OCI-LY3 (cell line): ENCODE measurements at regions not wholly inside any gene's neighbourhood (a gene's known extent, or its start where the extent isn't known, plus 50 kb on each side); places are given as distances from the start of the nearest gene placed in this dataset.

ENCODE experiments used
- H2AFZ ChIP-seq: fragments of 200-600, 300-600 bp; shearing (Covaris generic); 2 replicates; pipeline ENCODE4 v1.6.0; 2014; ENCODE audit warnings: antibody characterized with exemption, low read depth, low read length
- H3K27ac ChIP-seq: fragments of 200-600, 300-600 bp; sonication (generic); 2 replicates; pipeline ENCODE4 v1.5.1; 2014; ENCODE audit warnings: mild to moderate bottlenecking, low read length, moderate library complexity, mixed read lengths
- H3K27me3 ChIP-seq: fragments of 200-600, 300-600 bp; sonication (generic); 2 replicates; pipeline ENCODE4 v1.6.1; 2014; ENCODE audit warnings: low read depth, low read length, mixed read lengths
- H3K36me3 ChIP-seq: fragments of 200-600, 300-600 bp; sonication (generic); replicated peaks from 2 replicates; pipeline ENCODE3; 2014; ENCODE audit warnings: low read depth, low read length, mixed read lengths
- H3K4me1 ChIP-seq: fragments of 300-600, 200-600 bp; sonication (generic); 2 replicates; pipeline ENCODE4 v1.6.1; 2014; ENCODE audit warnings: low read length, mixed read lengths
- H3K4me2 ChIP-seq: fragments of 200-600, 300-600 bp; sonication (generic); 2 replicates; pipeline ENCODE4 v1.6.1; 2014; ENCODE audit warnings: low read length, mixed read lengths
- H3K4me3 ChIP-seq: fragments of 300-600, 200-600 bp; sonication (generic); 2 replicates; pipeline ENCODE4 v1.5.1; 2014; ENCODE audit warnings: antibody characterized with exemption, mild to moderate bottlenecking, low read length, moderate library complexity
- H3K79me2 ChIP-seq: fragments of 300-600, 200-600 bp; shearing (Covaris generic); 2 replicates; pipeline ENCODE4 v1.6.1; 2014; ENCODE audit warnings: mild to moderate bottlenecking, low read length, mixed read lengths
- H3K9ac ChIP-seq: fragments of 300-600, 200-600 bp; shearing (Covaris generic); 2 replicates; pipeline ENCODE4 v1.6.0; 2014; ENCODE audit warnings: mild to moderate bottlenecking, low read length, moderate library complexity
- H3K9me3 ChIP-seq: fragments of 200-600, 300-600 bp; shearing (Covaris generic); 2 replicates; pipeline ENCODE4 v1.6.1; 2014; ENCODE audit warnings: low read length, mixed read lengths; ENCODE audit not compliant: insufficient read depth
- H4K20me1 ChIP-seq: fragments of 200-600, 300-600 bp; sonication (generic); 2 replicates; pipeline ENCODE4 v1.6.1; 2016; ENCODE audit warnings: low read length, mixed read lengths; ENCODE audit not compliant: insufficient read depth
- EZH2phosphoT487 ChIP-seq: fragments of 200-600 bp; shearing (Covaris generic); IDR thresholded peaks from 2 replicates; pipeline ENCODE4 v1.6.1; 2018; ENCODE audit warnings: antibody characterized with exemption, mixed run types, low read depth
- TF ChIP-seq, protein P1 (sequence below): fragments of 200-600, 300-600 bp; sonication (generic); IDR thresholded peaks from 2 replicates; pipeline ENCODE4 v1.5.1; 2014; ENCODE audit warnings: antibody characterized with exemption, low read length, low read depth

GRCh38 chr10:29199941-29200679 is 88.8 kb upstream of the LYZL1 start:
- Histone ChIP-seq H3K36me3 (no peaks in the 10 kb centered on the region), H3K4me1 (no peaks in the 10 kb centered on the region), H3K79me2 (no peaks in the 10 kb centered on the region), H3K4me3 (no peak overlapping the region), H2AFZ (no peak overlapping the region), H3K9me3 (no peaks in the 10 kb centered on the region), H3K9ac (no peak overlapping the region), H4K20me1 (no peaks in the 10 kb centered on the region), H3K27me3 (peaks cover 5% of the 10 kb centered on the region; the same call in 1 of the 2 replicates), H3K27ac (no peak overlapping the region), H3K4me2 (peak overlapping the region; percentile 36)
- TF ChIP-seq EZH2phosphoT487 = no peak
- TF ChIP-seq, protein P1, sequence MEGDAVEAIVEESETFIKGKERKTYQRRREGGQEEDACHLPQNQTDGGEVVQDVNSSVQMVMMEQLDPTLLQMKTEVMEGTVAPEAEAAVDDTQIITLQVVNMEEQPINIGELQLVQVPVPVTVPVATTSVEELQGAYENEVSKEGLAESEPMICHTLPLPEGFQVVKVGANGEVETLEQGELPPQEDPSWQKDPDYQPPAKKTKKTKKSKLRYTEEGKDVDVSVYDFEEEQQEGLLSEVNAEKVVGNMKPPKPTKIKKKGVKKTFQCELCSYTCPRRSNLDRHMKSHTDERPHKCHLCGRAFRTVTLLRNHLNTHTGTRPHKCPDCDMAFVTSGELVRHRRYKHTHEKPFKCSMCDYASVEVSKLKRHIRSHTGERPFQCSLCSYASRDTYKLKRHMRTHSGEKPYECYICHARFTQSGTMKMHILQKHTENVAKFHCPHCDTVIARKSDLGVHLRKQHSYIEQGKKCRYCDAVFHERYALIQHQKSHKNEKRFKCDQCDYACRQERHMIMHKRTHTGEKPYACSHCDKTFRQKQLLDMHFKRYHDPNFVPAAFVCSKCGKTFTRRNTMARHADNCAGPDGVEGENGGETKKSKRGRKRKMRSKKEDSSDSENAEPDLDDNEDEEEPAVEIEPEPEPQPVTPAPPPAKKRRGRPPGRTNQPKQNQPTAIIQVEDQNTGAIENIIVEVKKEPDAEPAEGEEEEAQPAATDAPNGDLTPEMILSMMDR = no peak

- H3K9ac ChIP-seq = no peak overlapping the region
- no peak overlapping the region for H3K4me3 ChIP-seq
- no peaks in the 10 kb centered on the region for H3K9me3 ChIP-seq
- no peak overlapping the region for H2AFZ ChIP-seq
- no peaks in the 10 kb centered on the region for H4K20me1 ChIP-seq
- TF ChIP-seq, protein P1 = no peak
- TF ChIP-seq EZH2phosphoT487 = no peak
- H3K27ac ChIP-seq = no peak overlapping the region
- no peaks in the 10 kb centered on the region for H3K4me1 ChIP-seq
- no peak overlapping the region for H3K4me2 ChIP-seq
- 0 out of 2 replicates have a peak, but pooled peaks cover 4% of the 10 kb centered on the region for H3K27me3 ChIP-seq
- no peaks in the 10 kb centered on the region for H3K36me3 ChIP-seq
- no peaks in the 10 kb centered on the region for H3K79me2 ChIP-seq
Observed at GRCh38 chr10:29202386-29202940, 86.4 kb upstream of the LYZL1 start.

GRCh38 chr10:29203432-29203831 is 85.4 kb upstream of the LYZL1 start:
- TF ChIP-seq, protein P1 = no peak
- TF ChIP-seq EZH2phosphoT487 = no peak
- Histone ChIP-seq H3K4me2 (no peak overlapping the region), H2AFZ (no peak overlapping the region), H3K27ac (no peak overlapping the region), H3K79me2 (no peaks in the 10 kb centered on the region), H3K27me3 (0 out of 2 replicates have a peak, but pooled peaks cover 4% of the 10 kb centered on the region), H3K36me3 (no peaks in the 10 kb centered on the region), H3K4me1 (no peaks in the 10 kb centered on the region), H3K4me3 (no peak overlapping the region), H4K20me1 (no peaks in the 10 kb centered on the region), H3K9ac (no peak overlapping the region), H3K9me3 (no peaks in the 10 kb centered on the region)

DNA sequence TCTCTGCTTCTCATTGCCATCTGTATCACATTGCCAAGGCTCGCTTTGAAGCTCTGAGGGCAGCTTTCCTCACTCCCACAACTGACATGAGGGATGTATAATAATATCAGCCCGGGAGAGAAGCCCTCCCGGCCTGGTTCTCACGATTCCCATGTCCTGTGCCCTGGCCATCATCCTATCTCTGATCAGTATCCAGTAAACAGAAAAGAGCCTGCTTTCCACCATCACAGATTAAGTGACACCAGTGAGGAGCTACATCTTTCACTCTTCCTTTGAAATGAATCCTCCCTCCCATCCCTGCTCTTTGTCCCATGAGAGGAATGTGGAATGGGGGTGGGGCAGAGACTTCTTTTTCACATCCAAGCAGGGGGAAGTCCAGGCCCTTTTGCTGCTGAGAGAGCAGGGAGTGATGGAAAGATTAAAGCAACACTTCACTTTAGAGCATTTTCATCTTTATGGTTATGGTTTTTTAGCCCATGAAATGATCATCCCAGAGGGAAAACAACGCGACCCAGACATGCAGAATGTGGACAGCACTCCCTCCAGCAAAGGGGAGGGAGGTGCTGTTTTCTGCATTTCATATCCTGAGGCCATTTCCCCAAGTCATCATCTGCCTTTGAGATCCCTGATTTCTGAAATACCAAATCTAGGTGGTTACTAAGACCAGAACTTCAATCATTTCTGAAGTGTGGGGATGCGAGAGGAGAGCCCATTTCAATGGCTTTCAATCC is 84.6 kb upstream of the LYZL1 start:
- H3K4me1 ChIP-seq = no peaks in the 10 kb centered on the region
- H3K36me3 ChIP-seq = no peaks in the 10 kb centered on the region
- 0 out of 2 replicates have a peak, but pooled peaks cover 4% of the 10 kb centered on the region for H3K27me3 ChIP-seq
- H3K79me2 ChIP-seq = no peaks in the 10 kb centered on the region
- no peak overlapping the region for H3K27ac ChIP-seq
- H3K4me3 ChIP-seq = no peak overlapping the region
- H2AFZ ChIP-seq = no peak overlapping the region
- H4K20me1 ChIP-seq = no peaks in the 10 kb centered on the region
- TF ChIP-seq EZH2phosphoT487 = no peak
- TF ChIP-seq, protein P1 = no peak
- H3K4me2 ChIP-seq = no peak overlapping the region
- no peak overlapping the region for H3K9ac ChIP-seq
- no peaks in the 10 kb centered on the region for H3K9me3 ChIP-seq
